ENCODE measurements at regions not wholly inside any gene's neighbourhood (a gene's known extent, or its start where the extent isn't known, plus 50 kb on each side); places are given as distances from the start of the nearest gene placed in this dataset.

DNA sequence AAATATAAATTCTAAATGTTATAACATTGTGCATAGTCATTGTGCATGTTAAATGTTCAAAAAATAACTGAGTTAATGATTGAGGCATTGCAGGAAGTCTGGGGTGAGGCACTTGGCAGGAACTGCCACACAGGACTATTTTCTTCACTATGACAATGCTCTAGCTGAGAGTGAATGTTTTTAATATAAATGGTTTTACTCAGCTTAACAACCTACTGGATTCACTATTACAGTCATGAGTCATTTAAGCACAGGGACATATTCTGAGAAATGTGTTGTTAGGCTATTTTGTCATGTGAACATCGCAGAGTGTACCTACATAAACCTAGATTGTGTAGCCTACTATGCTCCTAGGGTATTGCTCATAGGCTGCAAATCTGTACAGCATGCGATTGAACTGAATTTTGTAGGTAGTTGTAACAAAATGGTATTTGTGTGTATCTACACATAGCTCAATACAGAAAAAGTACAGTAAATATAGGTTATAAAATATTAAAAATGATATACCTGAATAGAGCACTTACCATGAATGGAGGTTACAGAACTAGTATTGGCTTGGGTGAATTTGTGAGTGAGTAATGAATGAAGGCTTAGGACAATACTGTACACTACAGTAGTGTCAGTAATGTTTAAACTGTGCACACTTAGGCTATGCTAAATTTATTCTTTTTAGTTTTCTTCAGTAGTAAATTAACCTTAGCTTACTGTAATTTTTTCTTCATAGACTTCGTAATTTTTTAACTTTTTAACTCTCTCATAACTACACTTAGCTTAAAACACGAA, 346.1 kb upstream of the PTGER4 start:
- TF ChIP-seq, protein P1, sequence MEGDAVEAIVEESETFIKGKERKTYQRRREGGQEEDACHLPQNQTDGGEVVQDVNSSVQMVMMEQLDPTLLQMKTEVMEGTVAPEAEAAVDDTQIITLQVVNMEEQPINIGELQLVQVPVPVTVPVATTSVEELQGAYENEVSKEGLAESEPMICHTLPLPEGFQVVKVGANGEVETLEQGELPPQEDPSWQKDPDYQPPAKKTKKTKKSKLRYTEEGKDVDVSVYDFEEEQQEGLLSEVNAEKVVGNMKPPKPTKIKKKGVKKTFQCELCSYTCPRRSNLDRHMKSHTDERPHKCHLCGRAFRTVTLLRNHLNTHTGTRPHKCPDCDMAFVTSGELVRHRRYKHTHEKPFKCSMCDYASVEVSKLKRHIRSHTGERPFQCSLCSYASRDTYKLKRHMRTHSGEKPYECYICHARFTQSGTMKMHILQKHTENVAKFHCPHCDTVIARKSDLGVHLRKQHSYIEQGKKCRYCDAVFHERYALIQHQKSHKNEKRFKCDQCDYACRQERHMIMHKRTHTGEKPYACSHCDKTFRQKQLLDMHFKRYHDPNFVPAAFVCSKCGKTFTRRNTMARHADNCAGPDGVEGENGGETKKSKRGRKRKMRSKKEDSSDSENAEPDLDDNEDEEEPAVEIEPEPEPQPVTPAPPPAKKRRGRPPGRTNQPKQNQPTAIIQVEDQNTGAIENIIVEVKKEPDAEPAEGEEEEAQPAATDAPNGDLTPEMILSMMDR (conservative IDR thresholded peaks at IDR 0.05; ENCODE audit: low read length) = no peak
- no peak for TF ChIP-seq EZH2phosphoT487 (IDR thresholded peaks at IDR 0.05; ENCODE audit: borderline replicate concordance)

Measured in Loucy (cell line).